Upper lobe of left lung (tissue), 4 donors: ENCODE measurements at regions not wholly inside any gene's neighbourhood (a gene's known extent, or its start where the extent isn't known, plus 50 kb on each side); places are given as distances from the start of the nearest gene placed in this dataset.

Source experiments
- EP300 ChIP-seq, 4 donors: sonication (generic); formaldehyde crosslinking; IDR thresholded peaks; one replicate each; pipeline ENCODE4 v1.5.1; 2017; ENCODE audit warnings: antibody characterized with exemption in 4 of 4, control low read depth in 2 of 4
- POLR2A ChIP-seq, 4 donors: fragments of 450-650 bp; IDR thresholded peaks; one replicate each; pipeline ENCODE4 v1.5.1; 2016 to 2017; ENCODE audit warnings: antibody characterized with exemption in 4 of 4, mild to moderate bottlenecking in 2 of 4
- POLR2AphosphoS5 ChIP-seq, 2 donors: sonication (generic); formaldehyde crosslinking; IDR thresholded peaks; one replicate each; pipeline ENCODE4 v1.5.1; 2017; ENCODE audit warnings: antibody characterized with exemption in 2 of 2
- TF ChIP-seq, protein P1 (sequence below), 6 experiments: fragments of 450-650 bp in 4 of 6; fragments of 200-600 bp in 2 of 6; sonication (generic) in 2 of 6; IDR thresholded peaks; one replicate each; pipeline ENCODE4 v1.5.1; 2016 to 2019; ENCODE audit warnings: antibody characterized with exemption in 6 of 6

DNA sequence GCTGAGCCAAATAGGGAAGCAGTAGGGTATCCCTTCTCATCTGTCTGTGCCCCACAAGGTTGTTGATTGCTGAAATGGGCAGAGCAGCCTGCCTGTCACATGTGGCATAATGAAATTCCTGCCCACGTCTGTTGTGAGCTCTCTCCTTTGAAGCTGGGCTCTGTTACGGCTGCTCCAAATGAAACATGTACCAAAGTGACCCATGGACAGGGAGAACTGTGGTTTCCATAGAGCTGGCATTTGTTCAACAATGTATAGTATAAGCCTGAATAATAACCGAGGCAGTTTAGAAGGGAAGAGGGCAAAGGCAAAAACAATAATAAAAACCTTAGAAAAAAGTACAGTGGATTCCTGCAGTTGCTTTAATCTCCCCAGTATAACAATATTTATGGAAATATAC lies 149.7 kb downstream of the LYPLAL1 start:
- TF ChIP-seq, protein P1, sequence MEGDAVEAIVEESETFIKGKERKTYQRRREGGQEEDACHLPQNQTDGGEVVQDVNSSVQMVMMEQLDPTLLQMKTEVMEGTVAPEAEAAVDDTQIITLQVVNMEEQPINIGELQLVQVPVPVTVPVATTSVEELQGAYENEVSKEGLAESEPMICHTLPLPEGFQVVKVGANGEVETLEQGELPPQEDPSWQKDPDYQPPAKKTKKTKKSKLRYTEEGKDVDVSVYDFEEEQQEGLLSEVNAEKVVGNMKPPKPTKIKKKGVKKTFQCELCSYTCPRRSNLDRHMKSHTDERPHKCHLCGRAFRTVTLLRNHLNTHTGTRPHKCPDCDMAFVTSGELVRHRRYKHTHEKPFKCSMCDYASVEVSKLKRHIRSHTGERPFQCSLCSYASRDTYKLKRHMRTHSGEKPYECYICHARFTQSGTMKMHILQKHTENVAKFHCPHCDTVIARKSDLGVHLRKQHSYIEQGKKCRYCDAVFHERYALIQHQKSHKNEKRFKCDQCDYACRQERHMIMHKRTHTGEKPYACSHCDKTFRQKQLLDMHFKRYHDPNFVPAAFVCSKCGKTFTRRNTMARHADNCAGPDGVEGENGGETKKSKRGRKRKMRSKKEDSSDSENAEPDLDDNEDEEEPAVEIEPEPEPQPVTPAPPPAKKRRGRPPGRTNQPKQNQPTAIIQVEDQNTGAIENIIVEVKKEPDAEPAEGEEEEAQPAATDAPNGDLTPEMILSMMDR (IDR thresholded peaks at IDR 0.05) = no peak
- TF ChIP-seq POLR2A (IDR thresholded peaks at IDR 0.05) = no peak
- TF ChIP-seq POLR2AphosphoS5 (IDR thresholded peaks at IDR 0.05) = no peak
- no peak for TF ChIP-seq EP300 (IDR thresholded peaks at IDR 0.05)
